ENCODE measurements at regions not wholly inside any gene's neighbourhood (a gene's known extent, or its start where the extent isn't known, plus 50 kb on each side); places are given as distances from the start of the nearest gene placed in this dataset.

GRCh38 chrX:39745818-39746217 is 351.9 kb downstream of the BCOR start:
- intact Hi-C loops (cut with micrococcal nuclease): no loop called here

- intact Hi-C loops (cut with micrococcal nuclease): no loop called here
These were observed 348.6 kb downstream of the BCOR start for GRCh38 chrX:39749135-39749534.

GRCh38 chrX:39749728-39750127 is 348.0 kb downstream of the BCOR start:
- intact Hi-C loops (cut with micrococcal nuclease): no loop called here

- intact Hi-C loops (cut with micrococcal nuclease): no loop called here
These were observed 347.4 kb downstream of the BCOR start for GRCh38 chrX:39750256-39750790.

GRCh38 chrX:39750848-39751247 is 346.9 kb downstream of the BCOR start:
- intact Hi-C loops (cut with micrococcal nuclease): no loop called here

- intact Hi-C loops (cut with micrococcal nuclease): no loop called here
These were observed 344.9 kb downstream of the BCOR start for GRCh38 chrX:39752815-39753214.

GRCh38 chrX:39753293-39753996 is 344.3 kb downstream of the BCOR start:
- intact Hi-C loops (cut with micrococcal nuclease): no loop called here

GRCh38 chrX:39755143-39756032 is 342.4 kb downstream of the BCOR start:
- intact Hi-C loops (cut with micrococcal nuclease): no loop called here

GRCh38 chrX:39756086-39756883 is 341.5 kb downstream of the BCOR start:
- intact Hi-C loops (cut with micrococcal nuclease): no loop called here

- intact Hi-C loops (cut with micrococcal nuclease): no loop called here
These were observed 339.8 kb downstream of the BCOR start for GRCh38 chrX:39757971-39758370.

GRCh38 chrX:39758791-39759525 is 338.8 kb downstream of the BCOR start:
- intact Hi-C loops (cut with micrococcal nuclease): no loop called here

- intact Hi-C loops (cut with micrococcal nuclease): no loop called here
These were observed 338.1 kb downstream of the BCOR start for GRCh38 chrX:39759526-39760224.

- intact Hi-C loops (cut with micrococcal nuclease): no loop called here
These were observed 336.8 kb downstream of the BCOR start for GRCh38 chrX:39760930-39761329.

- intact Hi-C loops (cut with micrococcal nuclease): no loop called here
These were observed 335.4 kb downstream of the BCOR start for GRCh38 chrX:39762266-39762841.

GRCh38 chrX:39764441-39764914 is 333.3 kb downstream of the BCOR start:
- intact Hi-C loops (cut with micrococcal nuclease): no loop called here

GRCh38 chrX:39765327-39765726 is 332.4 kb downstream of the BCOR start:
- intact Hi-C loops (cut with micrococcal nuclease): no loop called here

- intact Hi-C loops (cut with micrococcal nuclease): loop anchor here (1.0 kb wide), 1 partner anchor 8 kb away; no protein-coding TSS in a partner anchor
These were observed 331.6 kb downstream of the BCOR start for GRCh38 chrX:39766085-39766726.

GRCh38 chrX:39766855-39767254 is 330.9 kb downstream of the BCOR start:
- intact Hi-C loops (cut with micrococcal nuclease): loop anchor here (1.0 kb wide), 1 partner anchor 7 kb away; no protein-coding TSS in a partner anchor

GRCh38 chrX:39767446-39767845 is 330.3 kb downstream of the BCOR start:
- intact Hi-C loops (cut with micrococcal nuclease): no loop called here
